CD4-positive, CD25-positive, alpha-beta regulatory T cell (primary cell): ENCODE measurements at regions not wholly inside any gene's neighbourhood (a gene's known extent, or its start where the extent isn't known, plus 50 kb on each side); places are given as distances from the start of the nearest gene placed in this dataset.

Source experiments
- ATAC-seq, 2 donors: fragments of 150-1000 bp; cut with Tn5 transposase; one replicate each; pipeline ENCODE4 v1.10.0; 2021; ENCODE audit warnings: low read depth in 2 of 2, moderate number of reproducible peaks in 2 of 2, moderate library complexity in 1 of 2
- DNase-seq, 3 donors: peaks; one replicate each; pipeline versions ENCODE4 v3.0.0 to v3.0.0-alpha.2; 2012 to 2022; ENCODE audit warnings: mixed read lengths in 1 of 3
- H3K27ac ChIP-seq: one replicate; pipeline ENCODE4 v1.7.0; 2013; ENCODE audit warnings: mild to moderate bottlenecking, low read length; ENCODE audit not compliant: insufficient read depth, poor library complexity, severe bottlenecking
- H3K27me3 ChIP-seq: one replicate; pipeline ENCODE4 v1.7.0; 2013; ENCODE audit warnings: low read length; ENCODE audit not compliant: control insufficient read depth, insufficient read depth
- H3K36me3 ChIP-seq: one replicate; pipeline ENCODE4 v1.7.0; 2013; ENCODE audit warnings: mild to moderate bottlenecking, low read length, moderate library complexity; ENCODE audit not compliant: control insufficient read depth, insufficient read depth
- H3K4me1 ChIP-seq: 2 replicates; pipeline ENCODE4 v1.7.0; 2013; ENCODE audit warnings: mild to moderate bottlenecking, low read length; ENCODE audit not compliant: insufficient read depth, control insufficient read depth, poor library complexity, severe bottlenecking
- H3K4me3 ChIP-seq: one replicate; pipeline ENCODE4 v1.7.0; 2013; ENCODE audit warnings: low read depth, mild to moderate bottlenecking, low read length, moderate library complexity
- H3K9me3 ChIP-seq, 2 experiments: 1 replicate in 1 of 2; 2 replicates in 1 of 2; pipeline ENCODE4 v1.7.0; 2013; ENCODE audit warnings: low read length in 2 of 2, mild to moderate bottlenecking in 1 of 2, moderate library complexity in 1 of 2; ENCODE audit not compliant: control insufficient read depth in 2 of 2
- H3K27ac Mint-ChIP-seq, 3 donors: one replicate each; pipeline ENCODE4 v1.8.0; 2020 to 2022; ENCODE audit warnings: mild to moderate bottlenecking in 3 of 3, mixed read lengths in 3 of 3, moderate library complexity in 2 of 3
- H3K27me3 Mint-ChIP-seq: one replicate; pipeline ENCODE4 v1.8.0; 2022; ENCODE audit warnings: mild to moderate bottlenecking, mixed read lengths
- H3K36me3 Mint-ChIP-seq: one replicate; pipeline ENCODE4 v1.8.0; 2020; ENCODE audit warnings: mixed read lengths
- H3K4me1 Mint-ChIP-seq, 4 donors: one replicate each; pipeline ENCODE4 v1.8.0; 2020 to 2022; ENCODE audit warnings: mixed read lengths in 4 of 4, mild to moderate bottlenecking in 1 of 4
- H3K4me3 Mint-ChIP-seq, 4 donors: one replicate each; pipeline ENCODE4 v1.8.0; 2020 to 2022; ENCODE audit warnings: mild to moderate bottlenecking in 4 of 4, mixed read lengths in 4 of 4, moderate library complexity in 3 of 4
- H3K9me3 Mint-ChIP-seq, 7 donors: one replicate each; pipeline ENCODE4 v1.8.0; 2020 to 2022; ENCODE audit warnings: mixed read lengths in 7 of 7, mild to moderate bottlenecking in 3 of 7, moderate library complexity in 2 of 7

DNA sequence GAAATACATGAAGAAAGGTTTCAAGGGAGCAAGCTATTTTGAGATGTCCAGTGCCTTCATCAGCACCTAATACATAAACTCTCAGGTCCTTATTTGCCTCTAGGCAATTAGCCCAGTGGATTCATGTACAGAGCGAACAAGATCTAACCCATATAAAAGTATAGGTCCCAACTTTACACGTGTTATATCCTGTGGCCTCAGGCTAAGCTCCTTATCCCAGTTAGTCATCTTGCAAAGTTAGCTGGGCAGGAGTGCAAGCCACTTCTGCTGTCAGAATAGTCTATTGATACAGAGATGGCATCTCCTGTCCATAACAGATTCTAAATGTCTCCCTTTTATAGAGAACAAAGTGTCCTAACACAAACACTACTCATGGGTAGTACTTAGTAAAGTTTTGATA lies 203.9 kb upstream of the PIK3C3 start:
- no peaks in the 10 kb centered on the region for H3K9me3 ChIP-seq
- no peaks in the 10 kb centered on the region for H3K36me3 ChIP-seq
- Mint-ChIP-seq H3K27me3 (no peaks in the 10 kb centered on the region), H3K4me1 (no peaks in the 10 kb centered on the region), H3K9me3 (peaks cover 0 to 7% (median 0%) of the 10 kb centered on the region in 7 donors), H3K36me3 (no peaks in the 10 kb centered on the region), H3K27ac (no peak overlapping the region), H3K4me3 (no peak overlapping the region)
- no peak overlapping the region for H3K27ac ChIP-seq
- no peaks in the 10 kb centered on the region for H3K27me3 ChIP-seq
- no peak for DNase-seq
- no peak for ATAC-seq
- H3K4me1 ChIP-seq = no peaks in the 10 kb centered on the region
- no peak overlapping the region for H3K4me3 ChIP-seq

DNA sequence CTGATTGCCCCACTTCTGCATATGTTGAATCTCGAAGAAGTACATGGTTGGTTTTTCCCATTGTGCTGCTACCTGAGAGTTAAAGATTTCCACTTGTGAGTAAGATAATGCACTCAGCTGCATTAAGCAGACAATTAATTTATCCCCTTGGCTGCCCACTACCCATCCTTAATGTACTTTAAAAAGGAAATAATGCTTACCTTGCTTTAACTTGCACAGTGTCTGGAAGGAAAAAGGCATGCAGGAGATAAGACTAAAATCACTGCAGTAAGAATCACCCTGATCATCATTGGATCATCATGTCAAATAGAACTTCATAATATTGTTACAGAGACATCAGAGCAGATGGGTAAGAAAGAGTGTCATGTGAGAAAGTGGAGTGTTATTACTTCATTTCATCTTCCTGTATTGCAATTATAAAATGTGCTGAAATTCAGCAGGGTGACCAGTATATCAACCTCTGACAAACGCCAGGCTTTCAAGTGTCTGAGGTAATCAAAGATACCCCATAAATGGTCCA lies 207.3 kb upstream of the PIK3C3 start:
- Mint-ChIP-seq H3K4me3 (no peak overlapping the region), H3K4me1 (no peaks in the 10 kb centered on the region), H3K27me3 (no peaks in the 10 kb centered on the region), H3K27ac (no peak overlapping the region), H3K9me3 (peaks cover 0 to 4% (median 0%) of the 10 kb centered on the region in 7 donors), H3K36me3 (no peaks in the 10 kb centered on the region)
- Histone ChIP-seq H3K36me3 (no peaks in the 10 kb centered on the region), H3K4me1 (no peaks in the 10 kb centered on the region), H3K27me3 (no peaks in the 10 kb centered on the region), H3K4me3 (no peak overlapping the region), H3K9me3 (no peaks in the 10 kb centered on the region), H3K27ac (no peak overlapping the region)
- DNase-seq (no peak), ATAC-seq (no peak)

DNA sequence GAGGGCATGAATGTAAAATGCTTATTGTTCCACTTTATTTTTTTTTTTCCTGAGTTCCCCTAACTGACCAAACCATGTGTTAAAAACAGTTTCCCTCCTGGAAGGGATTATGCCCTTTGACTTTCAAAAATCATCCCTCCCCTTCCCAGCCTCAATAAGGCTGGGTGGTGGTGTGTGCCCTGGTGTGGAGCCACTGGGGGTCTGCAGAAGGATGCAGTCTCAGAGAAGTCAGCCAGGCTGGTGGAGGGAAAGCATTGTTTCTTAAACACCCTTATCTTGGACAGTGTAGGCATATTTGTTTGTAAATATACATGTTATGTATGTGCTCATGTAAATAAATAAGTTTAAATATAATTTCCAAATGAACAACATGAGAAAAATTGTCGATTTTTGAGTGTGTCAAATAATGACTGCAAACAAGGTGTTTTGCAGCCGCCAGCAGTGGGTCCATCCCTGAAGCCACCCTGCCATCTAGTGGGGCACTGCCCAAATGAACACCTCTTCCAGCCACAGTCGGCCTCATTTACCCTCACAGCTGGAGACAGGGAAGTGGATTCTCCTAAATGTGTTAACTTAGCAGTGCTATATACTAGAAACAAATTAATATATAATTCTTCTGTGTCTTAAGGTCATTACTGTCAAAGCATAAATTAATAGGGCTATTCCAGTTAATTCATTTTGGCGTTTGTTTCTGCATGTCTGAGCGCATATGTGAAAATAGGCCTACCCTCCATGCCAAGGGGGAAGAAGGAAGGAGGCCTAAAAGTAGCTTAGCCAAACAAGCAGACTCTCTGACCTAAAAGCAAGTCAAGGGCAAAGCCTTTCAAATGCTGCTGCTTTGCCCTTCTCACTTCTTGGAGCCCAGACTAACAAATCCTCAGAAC lies 209.6 kb upstream of the PIK3C3 start:
- Mint-ChIP-seq H3K4me3 (no peak overlapping the region), H3K4me1 (no peaks in the 10 kb centered on the region), H3K36me3 (no peaks in the 10 kb centered on the region), H3K27ac (no peak overlapping the region), H3K9me3 (peaks cover 0 to 4% (median 0%) of the 10 kb centered on the region in 7 donors), H3K27me3 (no peaks in the 10 kb centered on the region)
- no peaks in the 10 kb centered on the region for H3K9me3 ChIP-seq
- peak in 1 of 3 donors; percentile 7 for DNase-seq
- no peak overlapping the region for H3K27ac ChIP-seq
- H3K36me3 ChIP-seq = no peaks in the 10 kb centered on the region
- H3K27me3 ChIP-seq = no peaks in the 10 kb centered on the region
- no peak for ATAC-seq
- no peaks in the 10 kb centered on the region for H3K4me1 ChIP-seq
- no peak overlapping the region for H3K4me3 ChIP-seq

DNA sequence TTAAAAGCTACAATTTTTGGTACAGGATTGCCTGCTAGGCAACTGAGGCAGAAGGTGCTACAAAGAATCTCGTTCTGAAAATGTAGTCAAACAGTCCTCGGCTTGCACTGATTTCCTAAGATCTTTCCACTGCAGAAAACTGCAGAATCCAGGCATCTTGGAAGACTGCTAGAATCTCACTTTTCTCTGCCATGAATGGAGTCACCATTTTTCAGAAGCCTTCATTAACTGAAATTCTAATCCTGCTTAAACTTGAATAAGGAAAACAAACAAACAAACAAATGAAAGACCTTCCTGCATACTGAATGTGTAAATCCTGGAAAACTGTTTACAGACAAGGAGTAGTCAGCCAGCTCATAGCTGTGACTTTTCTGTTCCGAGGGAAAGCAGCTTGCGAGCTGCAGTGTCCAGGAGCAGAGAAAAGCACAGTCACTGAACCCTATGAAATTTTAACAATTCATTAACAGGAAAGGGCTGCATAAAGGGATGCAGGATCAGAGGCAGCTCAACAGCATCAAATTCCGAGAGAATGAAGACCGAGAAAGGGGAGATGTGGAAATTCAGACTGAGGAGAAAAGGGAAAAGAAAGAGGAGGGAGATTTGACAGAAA lies 210.5 kb upstream of the PIK3C3 start:
- no peak overlapping the region for H3K27ac Mint-ChIP-seq
- no peaks in the 10 kb centered on the region for H3K4me1 Mint-ChIP-seq
- Histone ChIP-seq H3K27me3 (no peaks in the 10 kb centered on the region), H3K9me3 (no peaks in the 10 kb centered on the region), H3K4me1 (no peaks in the 10 kb centered on the region), H3K27ac (no peak overlapping the region), H3K4me3 (no peak overlapping the region), H3K36me3 (no peaks in the 10 kb centered on the region)
- ATAC-seq (no peak), DNase-seq (no peak)
- H3K36me3 Mint-ChIP-seq = no peaks in the 10 kb centered on the region
- H3K27me3 Mint-ChIP-seq = no peaks in the 10 kb centered on the region
- no peak overlapping the region for H3K4me3 Mint-ChIP-seq
- peaks cover 0 to 4% (median 0%) of the 10 kb centered on the region in 7 donors for H3K9me3 Mint-ChIP-seq

DNA sequence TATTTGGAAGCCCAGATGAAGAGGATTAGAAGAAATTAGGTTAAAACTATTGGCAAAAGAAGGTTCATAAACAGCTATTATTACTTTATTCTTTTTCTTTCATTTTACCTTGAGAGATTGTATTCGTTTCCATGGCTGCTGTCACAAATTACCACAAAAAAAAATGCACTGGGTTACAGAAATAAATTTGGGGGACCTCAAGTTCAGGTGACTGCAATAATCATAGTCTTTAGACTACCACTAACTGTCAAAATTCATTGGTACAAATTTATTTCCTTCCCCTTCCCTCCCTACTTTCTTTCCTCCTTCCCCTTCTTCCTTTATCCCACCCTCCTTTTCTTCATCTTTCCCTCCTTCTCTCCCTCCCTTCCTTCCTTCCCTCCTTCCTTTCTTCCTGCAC lies 217.8 kb upstream of the PIK3C3 start:
- peaks cover 0 to 6% (median 2%) of the 10 kb centered on the region in 7 donors for H3K9me3 Mint-ChIP-seq
- no peaks in the 10 kb centered on the region for H3K9me3 ChIP-seq
- ATAC-seq (no peak), DNase-seq (no peak)
- H3K27me3 ChIP-seq = no peaks in the 10 kb centered on the region
- no peaks in the 10 kb centered on the region for H3K27me3 Mint-ChIP-seq
- H3K4me1 Mint-ChIP-seq = no peaks in the 10 kb centered on the region
- H3K36me3 Mint-ChIP-seq = no peaks in the 10 kb centered on the region
- H3K4me3 Mint-ChIP-seq = no peak overlapping the region
- H3K4me1 ChIP-seq = no peaks in the 10 kb centered on the region
- no peaks in the 10 kb centered on the region for H3K36me3 ChIP-seq
- H3K27ac Mint-ChIP-seq = no peak overlapping the region
- H3K4me3 ChIP-seq = no peak overlapping the region
- no peak overlapping the region for H3K27ac ChIP-seq

DNA sequence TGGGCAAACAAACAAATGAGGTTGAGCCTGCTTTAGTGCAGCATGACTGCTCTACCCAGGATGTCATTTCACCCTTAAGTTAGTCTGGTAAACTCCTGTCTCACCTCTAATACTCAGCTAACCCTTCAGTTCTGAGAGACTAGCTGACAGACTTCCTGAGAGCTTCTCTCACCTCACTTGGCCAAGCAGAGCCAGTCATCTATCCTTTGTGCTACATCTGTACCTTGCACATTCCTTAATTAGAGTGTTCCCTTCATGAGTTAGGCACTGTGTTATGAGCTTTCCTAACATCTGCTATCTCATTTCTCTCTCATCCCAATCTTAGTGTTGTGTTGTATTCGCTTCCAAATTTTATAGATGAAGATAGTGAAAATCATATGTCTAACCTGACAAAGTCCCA lies 220.1 kb upstream of the PIK3C3 start:
- H3K4me3 Mint-ChIP-seq = no peak overlapping the region

DNA sequence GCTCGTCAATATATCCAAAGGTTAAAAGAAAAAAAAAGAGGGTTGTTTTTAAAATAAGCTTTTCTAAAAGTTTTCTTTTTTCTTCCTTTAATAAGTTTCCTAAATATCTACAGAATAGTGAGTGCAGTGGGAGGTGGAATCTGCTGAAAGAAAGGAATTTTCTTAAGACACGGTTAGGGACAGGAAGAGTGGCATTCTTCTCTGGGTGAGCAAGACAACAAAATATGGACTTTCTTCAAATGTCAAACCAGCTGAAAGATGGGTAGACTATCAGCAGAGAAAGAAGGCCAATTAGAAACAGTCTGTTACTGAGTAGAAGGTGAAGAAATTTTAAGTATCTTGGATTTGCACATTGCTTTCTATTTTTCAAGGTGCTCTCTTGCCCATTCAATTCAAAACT lies 222.7 kb upstream of the PIK3C3 start:
- Mint-ChIP-seq H3K36me3 (no peaks in the 10 kb centered on the region), H3K27ac (no peak overlapping the region), H3K27me3 (no peaks in the 10 kb centered on the region), H3K4me1 (no peaks in the 10 kb centered on the region), H3K9me3 (peaks cover 0 to 4% (median 0%) of the 10 kb centered on the region in 7 donors), H3K4me3 (no peak overlapping the region)
- no peaks in the 10 kb centered on the region for H3K27me3 ChIP-seq
- H3K36me3 ChIP-seq = no peaks in the 10 kb centered on the region
- no peak for DNase-seq
- no peaks in the 10 kb centered on the region for H3K4me1 ChIP-seq
- H3K9me3 ChIP-seq = no peaks in the 10 kb centered on the region
- ATAC-seq = no peak
- no peak overlapping the region for H3K4me3 ChIP-seq
- no peak overlapping the region for H3K27ac ChIP-seq

More for the DNA sequence above, 220.1 kb upstream of the PIK3C3 start:
- Mint-ChIP-seq H3K9me3 (peaks cover 0 to 6% (median 2%) of the 10 kb centered on the region in 7 donors), H3K4me1 (no peaks in the 10 kb centered on the region), H3K27ac (no peak overlapping the region), H3K27me3 (no peaks in the 10 kb centered on the region), H3K36me3 (no peaks in the 10 kb centered on the region)
- DNase-seq (no peak), ATAC-seq (no peak)
- Histone ChIP-seq H3K4me1 (no peaks in the 10 kb centered on the region), H3K4me3 (no peak overlapping the region), H3K27me3 (no peaks in the 10 kb centered on the region), H3K36me3 (no peaks in the 10 kb centered on the region), H3K9me3 (no peaks in the 10 kb centered on the region), H3K27ac (no peak overlapping the region)
